K562 (cell line): ENCODE measurements at regions not wholly inside any gene's neighbourhood (a gene's known extent, or its start where the extent isn't known, plus 50 kb on each side); places are given as distances from the start of the nearest gene placed in this dataset.

ENCODE experiments used
- ATAC-seq: fragments of 200-7000 bp; cut with Tn5 transposase; 3 replicates; pipeline ENCODE4 v1.9.1; 2020; ENCODE audit warnings: moderate library complexity
- BruUV-seq: library from RNA; stranded (reverse); fragments of 400-500 nt; replicated peaks from 2 replicates; lab custom pipeline; 2021; lab: Mats Ljungman, UMichigan
- CTCF ChIA-PET: fragments of 300-600 bp; formaldehyde crosslinking; extraction: SDS; loops from one replicate; lab custom pipeline; 2021; ENCODE audit warnings: low intra/inter-chr PET ratio; lab: Yijun Ruan, JAX
- POLR2A ChIA-PET: fragments of 300-600, 350-650 bp; sonication (Branson Sonifier 250); formaldehyde crosslinking; extraction: SDS; loops from one replicate; lab custom pipeline; 2021; ENCODE audit warnings: antibody characterized with exemption, inconsistent platforms; lab: Yijun Ruan, JAX
- DNase-seq, 4 experiments: peaks; one replicate each; pipeline versions ENCODE4 v3.0.0 to v3.0.0-alpha.2; 2011 to 2018; ENCODE audit warnings: low spot score in 3 of 4, mixed read lengths in 3 of 4; ENCODE audit errors: extremely low read depth in 1 of 4
- FAIRE-seq: peaks from 2 replicates; lab custom pipeline; 2011; peaks lifted over from hg19 to GRCh38; lab: Jason Lieb, UNC
- H2AFZ ChIP-seq: 2 replicates; pipeline ENCODE4 v1.6.0; 2011; ENCODE audit warnings: low read depth, low read length, control low read depth, inconsistent platforms
- H3K27ac ChIP-seq: fragments of 200-600 bp; 3 replicates; pipeline ENCODE4 v1.8.0; 2011; ENCODE audit warnings: low read depth, mild to moderate bottlenecking, control low read depth, inconsistent platforms, low read length, moderate library complexity, mixed read lengths; ENCODE audit errors: extremely low read depth
- H3K27me3 ChIP-seq, 2 experiments: fragments of 300-600 bp in 1 of 2; 2 replicates in 1 of 2; 3 replicates in 1 of 2; pipeline versions ENCODE4 v1.6.0 to v1.8.0; 2011; ENCODE audit warnings: inconsistent platforms in 2 of 2, low read length in 2 of 2, mild to moderate bottlenecking in 1 of 2, mixed read lengths in 1 of 2, moderate library complexity in 1 of 2; ENCODE audit not compliant: control insufficient read depth in 2 of 2, insufficient read depth in 2 of 2
- H3K36me3 ChIP-seq: fragments of 300-600 bp; 3 replicates; pipeline ENCODE4 v1.8.0; 2011; ENCODE audit warnings: mild to moderate bottlenecking, low read length, inconsistent platforms; ENCODE audit not compliant: control insufficient read depth, insufficient read depth
- H3K4me1 ChIP-seq, 2 experiments: fragments of 200-600 bp in 1 of 2; replicated peaks in 1 of 2; 2 replicates in 1 of 2; 3 replicates in 1 of 2; pipeline versions ENCODE4 v1.5.1 to v1.8.0; 2011; ENCODE audit warnings: inconsistent platforms in 2 of 2, low read length in 2 of 2, mild to moderate bottlenecking in 1 of 2, mixed read lengths in 1 of 2, moderate library complexity in 1 of 2; ENCODE audit not compliant: control insufficient read depth in 2 of 2, insufficient read depth in 2 of 2
- H3K4me2 ChIP-seq: 2 replicates; pipeline ENCODE4 v1.6.1; 2011; ENCODE audit warnings: low read length, control low read depth, inconsistent platforms, mixed read lengths; ENCODE audit not compliant: insufficient read depth
- H3K4me3 ChIP-seq: fragments of 200-600 bp; sonication (generic), shearing (Covaris generic); 2 replicates; pipeline ENCODE4 v1.5.1; 2016; ENCODE audit warnings: control low read depth, inconsistent platforms
- H3K79me2 ChIP-seq: fragments of 200-600 bp; 3 replicates; pipeline ENCODE4 v1.8.0; 2011; ENCODE audit warnings: low read length, inconsistent platforms; ENCODE audit not compliant: control insufficient read depth, insufficient read depth
- H3K9ac ChIP-seq, 2 experiments: 2 replicates each; pipeline versions ENCODE4 v1.6.0 to v1.6.1; 2011; ENCODE audit warnings: low read depth in 2 of 2, low read length in 2 of 2, control low read depth in 1 of 2, inconsistent platforms in 1 of 2, mild to moderate bottlenecking in 1 of 2, mixed read lengths in 1 of 2; ENCODE audit not compliant: insufficient read depth in 1 of 2
- H3K9me1 ChIP-seq: one replicate; pipeline ENCODE4 v1.6.0; 2011; ENCODE audit warnings: inconsistent platforms, mild to moderate bottlenecking, low read length, moderate library complexity; ENCODE audit not compliant: control insufficient read depth, insufficient read depth
- H3K9me3 ChIP-seq: replicated peaks from 2 replicates; pipeline ENCODE4 v1.5.1; 2011; ENCODE audit warnings: low read depth, low read length, inconsistent platforms; ENCODE audit not compliant: control insufficient read depth, insufficient read depth
- H4K20me1 ChIP-seq: replicated peaks from 2 replicates; pipeline ENCODE4 v1.6.1; 2011; ENCODE audit warnings: low read length, inconsistent platforms, mixed read lengths; ENCODE audit not compliant: control insufficient read depth, insufficient read depth
- E2F8 ChIP-seq: fragments of 450-650 bp; IDR thresholded peaks from 2 replicates; pipeline ENCODE4 v1.7.1; 2018; ENCODE audit warnings: mild to moderate bottlenecking, low read depth; ENCODE audit not compliant: partially characterized antibody
- FOXK1 ChIP-seq: sonication (generic); formaldehyde crosslinking; IDR thresholded peaks from 2 replicates; pipeline ENCODE4 v1.8.0; 2022; ENCODE audit warnings: missing genetic modification reagents, mild to moderate bottlenecking, borderline replicate concordance
- POLR2AphosphoS2 ChIP-seq: IDR thresholded peaks from 2 replicates; pipeline ENCODE4 v1.6.1; 2012; ENCODE audit warnings: low read length, improper control_type of control experiment
- WGBS: fragments of 100-300 bp; shearing (Covaris generic); methylation state at CpG from one replicate; pipeline ENCODE4 v1.1.6; 2016; ENCODE audit warnings: low coverage, mixed read lengths; ENCODE audit not compliant: insufficient coverage; ENCODE audit errors: missing lambda C conversion rate; 5-methylcytosine and 5-hydroxymethylcytosine counted together
- in situ Hi-C: fragments of 300-500 bp; cut with MboI; formaldehyde crosslinking; loops from 4 replicates; pipeline ENCODE4 v1.15.0; 2018; ENCODE audit warnings: inconsistent platforms, mixed read lengths
- intact Hi-C: fragments of 100-400 bp; cut with micrococcal nuclease; formaldehyde crosslinking; loops from 2 replicates; pipeline ENCODE4 v1.14.2; 2022
- TF ChIP-seq, protein P1 (sequence below): sonication (generic); formaldehyde crosslinking; IDR thresholded peaks from 2 replicates; pipeline ENCODE4 v1.8.0; 2023; ENCODE audit warnings: missing genetic modification reagents, mild to moderate bottlenecking, borderline replicate concordance
- TF ChIP-seq, protein P2 (sequence below): sonication (generic); formaldehyde crosslinking; IDR thresholded peaks from 2 replicates; pipeline ENCODE4 v1.8.1; 2023; ENCODE audit warnings: missing genetic modification reagents, mild to moderate bottlenecking, borderline replicate concordance
- TF ChIP-seq, protein P3 (sequence below): fragments of 450-650 bp; IDR thresholded peaks from 2 replicates; pipeline ENCODE4 v1.6.1; 2017; ENCODE audit warnings: antibody characterized with exemption

DNA sequence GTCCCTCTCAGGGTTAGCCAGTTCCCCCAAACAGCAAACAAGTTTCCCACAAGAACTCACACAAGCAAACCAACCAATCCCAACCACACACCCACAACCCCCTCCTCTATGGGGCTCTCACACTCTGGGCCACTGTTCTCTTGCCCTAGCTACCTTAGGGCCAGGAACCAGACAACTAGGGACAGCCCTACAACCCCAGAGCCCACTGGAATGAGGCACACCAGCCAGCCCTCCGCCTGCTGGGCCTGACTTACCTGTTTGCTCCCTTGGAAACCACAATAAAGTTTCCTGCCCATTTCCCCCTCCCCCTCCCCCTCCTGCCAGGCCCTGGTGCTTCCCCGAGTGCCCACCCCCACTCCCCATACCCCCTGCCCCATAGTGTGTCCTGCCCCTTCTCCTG lies 132.6 kb downstream of the WDR11 start:
- Histone ChIP-seq H4K20me1 (no peaks in the 10 kb centered on the region), H3K9ac (no peak overlapping the region), H3K9me1 (no peaks in the 10 kb centered on the region), H3K9me3 (no peaks in the 10 kb centered on the region), H3K4me3 (no peak overlapping the region), H3K36me3 (no peaks in the 10 kb centered on the region), H3K4me2 (no peak overlapping the region), H3K27ac (no peak overlapping the region), H3K27me3 (peaks cover 0 to 13% of the 10 kb centered on the region in 2 experiments; a peak in 3 of 5 replicates), H2AFZ (no peak overlapping the region), H3K79me2 (no peaks in the 10 kb centered on the region), H3K4me1 (peaks cover 0 to 5% of the 10 kb centered on the region in 2 experiments; a peak in 2 of 5 replicates)
- ATAC-seq, result no peak
- FAIRE-seq, result no peak
- ChIA-PET CTCF (no interaction called here), POLR2A (no interaction called here)
- no CpG with 5 or more reads among the region's 2 CpGs for WGBS
- no peak for DNase-seq
- BruUV-seq, result no TSS peak
- intact Hi-C loops (no loop called here), in situ Hi-C loops (no loop called here)
- TF ChIP-seq E2F8 (no peak), FOXK1 (CRISPR knock-in tag) (no peak), POLR2AphosphoS2 (no peak)
- TF ChIP-seq, protein P1, sequence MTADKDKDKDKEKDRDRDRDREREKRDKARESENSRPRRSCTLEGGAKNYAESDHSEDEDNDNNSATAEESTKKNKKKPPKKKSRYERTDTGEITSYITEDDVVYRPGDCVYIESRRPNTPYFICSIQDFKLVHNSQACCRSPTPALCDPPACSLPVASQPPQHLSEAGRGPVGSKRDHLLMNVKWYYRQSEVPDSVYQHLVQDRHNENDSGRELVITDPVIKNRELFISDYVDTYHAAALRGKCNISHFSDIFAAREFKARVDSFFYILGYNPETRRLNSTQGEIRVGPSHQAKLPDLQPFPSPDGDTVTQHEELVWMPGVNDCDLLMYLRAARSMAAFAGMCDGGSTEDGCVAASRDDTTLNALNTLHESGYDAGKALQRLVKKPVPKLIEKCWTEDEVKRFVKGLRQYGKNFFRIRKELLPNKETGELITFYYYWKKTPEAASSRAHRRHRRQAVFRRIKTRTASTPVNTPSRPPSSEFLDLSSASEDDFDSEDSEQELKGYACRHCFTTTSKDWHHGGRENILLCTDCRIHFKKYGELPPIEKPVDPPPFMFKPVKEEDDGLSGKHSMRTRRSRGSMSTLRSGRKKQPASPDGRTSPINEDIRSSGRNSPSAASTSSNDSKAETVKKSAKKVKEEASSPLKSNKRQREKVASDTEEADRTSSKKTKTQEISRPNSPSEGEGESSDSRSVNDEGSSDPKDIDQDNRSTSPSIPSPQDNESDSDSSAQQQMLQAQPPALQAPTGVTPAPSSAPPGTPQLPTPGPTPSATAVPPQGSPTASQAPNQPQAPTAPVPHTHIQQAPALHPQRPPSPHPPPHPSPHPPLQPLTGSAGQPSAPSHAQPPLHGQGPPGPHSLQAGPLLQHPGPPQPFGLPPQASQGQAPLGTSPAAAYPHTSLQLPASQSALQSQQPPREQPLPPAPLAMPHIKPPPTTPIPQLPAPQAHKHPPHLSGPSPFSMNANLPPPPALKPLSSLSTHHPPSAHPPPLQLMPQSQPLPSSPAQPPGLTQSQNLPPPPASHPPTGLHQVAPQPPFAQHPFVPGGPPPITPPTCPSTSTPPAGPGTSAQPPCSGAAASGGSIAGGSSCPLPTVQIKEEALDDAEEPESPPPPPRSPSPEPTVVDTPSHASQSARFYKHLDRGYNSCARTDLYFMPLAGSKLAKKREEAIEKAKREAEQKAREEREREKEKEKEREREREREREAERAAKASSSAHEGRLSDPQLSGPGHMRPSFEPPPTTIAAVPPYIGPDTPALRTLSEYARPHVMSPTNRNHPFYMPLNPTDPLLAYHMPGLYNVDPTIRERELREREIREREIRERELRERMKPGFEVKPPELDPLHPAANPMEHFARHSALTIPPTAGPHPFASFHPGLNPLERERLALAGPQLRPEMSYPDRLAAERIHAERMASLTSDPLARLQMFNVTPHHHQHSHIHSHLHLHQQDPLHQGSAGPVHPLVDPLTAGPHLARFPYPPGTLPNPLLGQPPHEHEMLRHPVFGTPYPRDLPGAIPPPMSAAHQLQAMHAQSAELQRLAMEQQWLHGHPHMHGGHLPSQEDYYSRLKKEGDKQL (CRISPR knock-in tag), result no peak
- TF ChIP-seq, protein P2, sequence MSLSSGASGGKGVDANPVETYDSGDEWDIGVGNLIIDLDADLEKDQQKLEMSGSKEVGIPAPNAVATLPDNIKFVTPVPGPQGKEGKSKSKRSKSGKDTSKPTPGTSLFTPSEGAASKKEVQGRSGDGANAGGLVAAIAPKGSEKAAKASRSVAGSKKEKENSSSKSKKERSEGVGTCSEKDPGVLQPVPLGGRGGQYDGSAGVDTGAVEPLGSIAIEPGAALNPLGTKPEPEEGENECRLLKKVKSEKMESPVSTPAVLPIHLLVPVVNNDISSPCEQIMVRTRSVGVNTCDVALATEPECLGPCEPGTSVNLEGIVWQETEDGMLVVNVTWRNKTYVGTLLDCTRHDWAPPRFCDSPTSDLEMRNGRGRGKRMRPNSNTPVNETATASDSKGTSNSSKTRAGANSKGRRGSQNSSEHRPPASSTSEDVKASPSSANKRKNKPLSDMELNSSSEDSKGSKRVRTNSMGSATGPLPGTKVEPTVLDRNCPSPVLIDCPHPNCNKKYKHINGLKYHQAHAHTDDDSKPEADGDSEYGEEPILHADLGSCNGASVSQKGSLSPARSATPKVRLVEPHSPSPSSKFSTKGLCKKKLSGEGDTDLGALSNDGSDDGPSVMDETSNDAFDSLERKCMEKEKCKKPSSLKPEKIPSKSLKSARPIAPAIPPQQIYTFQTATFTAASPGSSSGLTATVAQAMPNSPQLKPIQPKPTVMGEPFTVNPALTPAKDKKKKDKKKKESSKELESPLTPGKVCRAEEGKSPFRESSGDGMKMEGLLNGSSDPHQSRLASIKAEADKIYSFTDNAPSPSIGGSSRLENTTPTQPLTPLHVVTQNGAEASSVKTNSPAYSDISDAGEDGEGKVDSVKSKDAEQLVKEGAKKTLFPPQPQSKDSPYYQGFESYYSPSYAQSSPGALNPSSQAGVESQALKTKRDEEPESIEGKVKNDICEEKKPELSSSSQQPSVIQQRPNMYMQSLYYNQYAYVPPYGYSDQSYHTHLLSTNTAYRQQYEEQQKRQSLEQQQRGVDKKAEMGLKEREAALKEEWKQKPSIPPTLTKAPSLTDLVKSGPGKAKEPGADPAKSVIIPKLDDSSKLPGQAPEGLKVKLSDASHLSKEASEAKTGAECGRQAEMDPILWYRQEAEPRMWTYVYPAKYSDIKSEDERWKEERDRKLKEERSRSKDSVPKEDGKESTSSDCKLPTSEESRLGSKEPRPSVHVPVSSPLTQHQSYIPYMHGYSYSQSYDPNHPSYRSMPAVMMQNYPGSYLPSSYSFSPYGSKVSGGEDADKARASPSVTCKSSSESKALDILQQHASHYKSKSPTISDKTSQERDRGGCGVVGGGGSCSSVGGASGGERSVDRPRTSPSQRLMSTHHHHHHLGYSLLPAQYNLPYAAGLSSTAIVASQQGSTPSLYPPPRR (CRISPR knock-in tag), result no peak
- TF ChIP-seq, protein P3, sequence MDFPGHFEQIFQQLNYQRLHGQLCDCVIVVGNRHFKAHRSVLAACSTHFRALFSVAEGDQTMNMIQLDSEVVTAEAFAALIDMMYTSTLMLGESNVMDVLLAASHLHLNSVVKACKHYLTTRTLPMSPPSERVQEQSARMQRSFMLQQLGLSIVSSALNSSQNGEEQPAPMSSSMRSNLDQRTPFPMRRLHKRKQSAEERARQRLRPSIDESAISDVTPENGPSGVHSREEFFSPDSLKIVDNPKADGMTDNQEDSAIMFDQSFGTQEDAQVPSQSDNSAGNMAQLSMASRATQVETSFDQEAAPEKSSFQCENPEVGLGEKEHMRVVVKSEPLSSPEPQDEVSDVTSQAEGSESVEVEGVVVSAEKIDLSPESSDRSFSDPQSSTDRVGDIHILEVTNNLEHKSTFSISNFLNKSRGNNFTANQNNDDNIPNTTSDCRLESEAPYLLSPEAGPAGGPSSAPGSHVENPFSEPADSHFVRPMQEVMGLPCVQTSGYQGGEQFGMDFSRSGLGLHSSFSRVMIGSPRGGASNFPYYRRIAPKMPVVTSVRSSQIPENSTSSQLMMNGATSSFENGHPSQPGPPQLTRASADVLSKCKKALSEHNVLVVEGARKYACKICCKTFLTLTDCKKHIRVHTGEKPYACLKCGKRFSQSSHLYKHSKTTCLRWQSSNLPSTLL, result no peak
